Activated gamma-delta T cell treated with Interleukin-2 at 50 U/mL for 16 hours (primary cell): ENCODE measurements at regions not wholly inside any gene's neighbourhood (a gene's known extent, or its start where the extent isn't known, plus 50 kb on each side); places are given as distances from the start of the nearest gene placed in this dataset.
"Not testable (repeated sequence)": the region's sequence is repeated elsewhere in the genome, so short reads cannot be mapped to it uniquely, and the experiment has no call there.

ENCODE experiments used
- DNase-seq: peaks from one replicate; pipeline ENCODE4 v3.0.0-alpha.2; 2020

GRCh38 chr11:134508219-134508990, 96.4 kb upstream of the B3GAT1 start:
- no peak for DNase-seq

GRCh38 chr11:134506046-134506445, 94.0 kb upstream of the B3GAT1 start:
- DNase-seq = no peak

GRCh38 chr11:134505125-134505524, 93.1 kb upstream of the B3GAT1 start:
- no peak for DNase-seq

- DNase-seq = no peak
Observed at GRCh38 chr11:134504146-134504905, 92.3 kb upstream of the B3GAT1 start.

- no peak for DNase-seq
Observed at GRCh38 chr11:134503596-134503995, 91.6 kb upstream of the B3GAT1 start.

- DNase-seq = no peak
Observed at GRCh38 chr11:134503100-134503499, 91.1 kb upstream of the B3GAT1 start.

GRCh38 chr11:134502153-134502550, 90.1 kb upstream of the B3GAT1 start:
- no peak for DNase-seq

GRCh38 chr11:134501406-134502152, 89.5 kb upstream of the B3GAT1 start:
- no peak for DNase-seq

GRCh38 chr11:134500621-134501020, 88.6 kb upstream of the B3GAT1 start:
- no peak for DNase-seq

- DNase-seq = no peak
Observed at GRCh38 chr11:134499990-134500389, 87.9 kb upstream of the B3GAT1 start.

- no peak for DNase-seq
Observed at GRCh38 chr11:134498326-134499139, 86.5 kb upstream of the B3GAT1 start.

- no peak for DNase-seq
Observed at GRCh38 chr11:134497586-134497985, 85.5 kb upstream of the B3GAT1 start.

GRCh38 chr11:134496058-134496457, 84.0 kb upstream of the B3GAT1 start:
- not testable (repeated sequence) for DNase-seq

- DNase-seq = not testable (repeated sequence)
Observed at GRCh38 chr11:134494395-134494794, 82.4 kb upstream of the B3GAT1 start.

- DNase-seq = not testable (repeated sequence)
Observed at GRCh38 chr11:134492411-134492810, 80.4 kb upstream of the B3GAT1 start.

- DNase-seq = no peak
Observed at GRCh38 chr11:134489728-134490127, 77.7 kb upstream of the B3GAT1 start.

GRCh38 chr11:134488913-134489312, 76.9 kb upstream of the B3GAT1 start:
- DNase-seq = no peak

GRCh38 chr11:134488512-134488911, 76.5 kb upstream of the B3GAT1 start:
- no peak for DNase-seq

- no peak for DNase-seq
Observed at GRCh38 chr11:134487696-134488095, 75.7 kb upstream of the B3GAT1 start.

GRCh38 chr11:134486704-134487103, 74.7 kb upstream of the B3GAT1 start:
- DNase-seq = no peak

- DNase-seq = no peak
Observed at GRCh38 chr11:134486106-134486505, 74.1 kb upstream of the B3GAT1 start.

GRCh38 chr11:134485316-134485715, 73.3 kb upstream of the B3GAT1 start:
- DNase-seq = no peak

- DNase-seq = no peak
Observed at GRCh38 chr11:134483857-134484256, 71.8 kb upstream of the B3GAT1 start.
